HepG2 (cell line): ENCODE measurements at regions not wholly inside any gene's neighbourhood (a gene's known extent, or its start where the extent isn't known, plus 50 kb on each side); places are given as distances from the start of the nearest gene placed in this dataset.

Experiments
- ATAC-seq: fragments of 200-7000 bp; cut with Tn5 transposase; 3 replicates; pipeline ENCODE4 v1.9.1; 2020; ENCODE audit warnings: mild to moderate bottlenecking, moderate library complexity
- BruUV-seq: library from RNA; stranded (reverse); fragments of 400-500 nt; replicated peaks from 2 replicates; lab custom pipeline; 2021; lab: Mats Ljungman, UMichigan
- CTCF ChIA-PET: fragments of 300-600 bp; formaldehyde crosslinking; extraction: SDS; loops from one replicate; lab custom pipeline; 2021; ENCODE audit warnings: low total read pairs, inconsistent platforms, low intra/inter-chr PET ratio; lab: Yijun Ruan, JAX
- POLR2A ChIA-PET: fragments of 350-600 bp; sonication (Branson Sonifier 250); formaldehyde crosslinking; loops from one replicate; lab custom pipeline; 2020; ENCODE audit warnings: antibody characterized with exemption, inconsistent platforms; lab: Yijun Ruan, JAX
- DNase-seq: peaks from one replicate; pipeline ENCODE4 v3.0.0-alpha.2; 2015; ENCODE audit warnings: low spot score
- FAIRE-seq: peaks from 3 replicates; lab custom pipeline; 2011; peaks lifted over from hg19 to GRCh38; lab: Jason Lieb, UNC
- H2AFZ ChIP-seq: one replicate; pipeline ENCODE4 v1.6.1; 2011; ENCODE audit warnings: low read length, inconsistent platforms
- H3K27ac ChIP-seq: fragments of 300-600 bp; 3 replicates; pipeline ENCODE4 v1.8.0; 2011; ENCODE audit warnings: mixed run types, mild to moderate bottlenecking, mixed read lengths, low read length, inconsistent platforms; ENCODE audit not compliant: insufficient read depth; ENCODE audit errors: extremely low read length
- H3K27me3 ChIP-seq, 2 experiments: fragments of 200-600 bp in 1 of 2; 2 replicates in 1 of 2; 3 replicates in 1 of 2; pipeline versions ENCODE4 v1.6.0 to v1.8.0; 2011; ENCODE audit warnings: low read length in 2 of 2, mild to moderate bottlenecking in 2 of 2, moderate library complexity in 2 of 2, inconsistent platforms in 1 of 2; ENCODE audit not compliant: insufficient read depth in 2 of 2, control insufficient read depth in 1 of 2
- H3K36me3 ChIP-seq, 2 experiments: fragments of 200-600 bp in 1 of 2; replicated peaks in 1 of 2; 2 replicates in 1 of 2; 3 replicates in 1 of 2; pipeline versions ENCODE4 v1.5.1 to v1.8.0; 2011; ENCODE audit warnings: low read length in 2 of 2, inconsistent platforms in 1 of 2; ENCODE audit not compliant: insufficient read depth in 2 of 2, control insufficient read depth in 1 of 2
- H3K4me1 ChIP-seq: 2 replicates; pipeline ENCODE4 v1.5.1; 2012; ENCODE audit warnings: low read length, inconsistent platforms; ENCODE audit not compliant: insufficient read depth
- H3K4me2 ChIP-seq: 2 replicates; pipeline ENCODE4 v1.6.0; 2011; ENCODE audit warnings: low read depth, low read length, inconsistent platforms
- H3K4me3 ChIP-seq, 3 experiments: fragments of 200-600 bp in 1 of 3; sonication (generic), shearing (Covaris generic) in 1 of 3; replicated peaks in 1 of 3; 2 replicates each; pipeline ENCODE4 v1.5.1; 2011 to 2016; ENCODE audit warnings: low read length in 3 of 3, inconsistent platforms in 2 of 3, low read depth in 2 of 3, mild to moderate bottlenecking in 2 of 3, control low read depth in 1 of 3, mixed read lengths in 1 of 3; ENCODE audit not compliant: insufficient read depth in 1 of 3
- H3K79me2 ChIP-seq: one replicate; pipeline ENCODE4 v1.6.1; 2011; ENCODE audit warnings: low read length, inconsistent platforms; ENCODE audit not compliant: insufficient read depth
- H3K9ac ChIP-seq: 2 replicates; pipeline ENCODE4 v1.6.0; 2011; ENCODE audit warnings: mild to moderate bottlenecking, low read depth, low read length, inconsistent platforms; ENCODE audit not compliant: insufficient read depth
- H3K9me3 ChIP-seq: 2 replicates; pipeline ENCODE4 v1.5.1; 2012; ENCODE audit warnings: mild to moderate bottlenecking, low read length
- H4K20me1 ChIP-seq: 2 replicates; pipeline ENCODE4 v1.6.0; 2011; ENCODE audit warnings: inconsistent platforms, mild to moderate bottlenecking, low read length, moderate library complexity; ENCODE audit not compliant: insufficient read depth
- ARHGAP35 ChIP-seq: sonication (generic); formaldehyde crosslinking; IDR thresholded peaks from 2 replicates; pipeline ENCODE4 v1.9.0; 2022; ENCODE audit warnings: mild to moderate bottlenecking, inconsistent platforms, moderate library complexity, missing genetic modification reagents, borderline replicate concordance
- HNRNPH1 ChIP-seq: fragments of 200-400 bp; formaldehyde crosslinking; optimal IDR thresholded peaks from 2 replicates; pipeline ENCODE3; 2017; ENCODE audit warnings: mild to moderate bottlenecking, low read depth, low read length
- MTA3 ChIP-seq: sonication (generic); formaldehyde crosslinking; IDR thresholded peaks from 2 replicates; pipeline ENCODE4 v1.4.0; 2020; ENCODE audit warnings: missing genetic modification reagents
- NCOA1 ChIP-seq: sonication (generic); formaldehyde crosslinking; IDR thresholded peaks from 2 replicates; pipeline ENCODE4 v1.9.0; 2021; ENCODE audit warnings: missing genetic modification reagents
- ONECUT2 ChIP-seq: sonication (generic); formaldehyde crosslinking; IDR thresholded peaks from 2 replicates; pipeline ENCODE4 v1.4.0; 2020; ENCODE audit warnings: missing genetic modification reagents
- SP140L ChIP-seq: sonication (generic); formaldehyde crosslinking; IDR thresholded peaks from 2 replicates; pipeline ENCODE4 v1.4.0; 2020; ENCODE audit warnings: missing genetic modification reagents, borderline replicate concordance
- SYNCRIP ChIP-seq: fragments of 200-400 bp; formaldehyde crosslinking; IDR thresholded peaks from 2 replicates; pipeline ENCODE4 v1.6.1; 2018; ENCODE audit warnings: mild to moderate bottlenecking, low read depth, low read length; ENCODE audit not compliant: insufficient read depth
- TBP ChIP-seq: sonication (generic); formaldehyde crosslinking; IDR thresholded peaks from 2 replicates; pipeline ENCODE4 v1.5.0; 2020; ENCODE audit warnings: missing genetic modification reagents
- U2AF1 ChIP-seq: fragments of 200-400 bp; formaldehyde crosslinking; optimal IDR thresholded peaks from 2 replicates; pipeline ENCODE3; 2017; ENCODE audit warnings: mild to moderate bottlenecking, low read depth, low read length
- ZNF274 ChIP-seq: sonication (generic); formaldehyde crosslinking; IDR thresholded peaks from 2 replicates; pipeline ENCODE4 v1.5.1; 2020; ENCODE audit warnings: mild to moderate bottlenecking, missing genetic modification reagents
- ZNF367 ChIP-seq: sonication (generic); formaldehyde crosslinking; IDR thresholded peaks from 2 replicates; pipeline ENCODE4 v1.4.0; 2020; ENCODE audit warnings: missing genetic modification reagents, borderline replicate concordance
- ZNF451 ChIP-seq: sonication (generic); formaldehyde crosslinking; IDR thresholded peaks from 2 replicates; pipeline ENCODE4 v1.5.0; 2020; ENCODE audit warnings: mild to moderate bottlenecking, missing genetic modification reagents
- ZSCAN31 ChIP-seq: sonication (generic); formaldehyde crosslinking; IDR thresholded peaks from 2 replicates; pipeline ENCODE4 v1.5.0; 2020; ENCODE audit warnings: low read depth, mild to moderate bottlenecking, missing genetic modification reagents
- WGBS: methylation state at CpG from one replicate; pipeline ENCODE4 v1.1.6; 2017; ENCODE audit warnings: low lambda C conversion rate; 5-methylcytosine and 5-hydroxymethylcytosine counted together
- in situ Hi-C: cut with HindIII; loops from 2 replicates; pipeline ENCODE4 v1.10.0; 2017; ENCODE audit warnings: low pct_unique_long_range_greater_than_20kb; ENCODE audit not compliant: extremely low pct_ligation_motif_present
- intact Hi-C: fragments of 100-400 bp; cut with micrococcal nuclease; formaldehyde crosslinking; loops from one replicate; pipeline ENCODE4 v1.10.0; 2022; ENCODE audit not compliant: unreplicated experiment
- TF ChIP-seq, protein P1 (sequence below): sonication (generic); formaldehyde crosslinking; conservative IDR thresholded peaks from 2 replicates; pipeline ENCODE4 v1.4.0; 2020; ENCODE audit warnings: missing genetic modification reagents
- TF ChIP-seq, protein P2 (sequence below): sonication (generic); formaldehyde crosslinking; IDR thresholded peaks from 2 replicates; pipeline ENCODE4 v1.5.0; 2020; ENCODE audit warnings: mild to moderate bottlenecking, missing genetic modification reagents
- TF ChIP-seq, protein P3 (sequence below): sonication (generic); formaldehyde crosslinking; IDR thresholded peaks from 2 replicates; pipeline ENCODE4 v1.8.1; 2023; ENCODE audit warnings: mild to moderate bottlenecking, missing genetic modification reagents, borderline replicate concordance

DNA sequence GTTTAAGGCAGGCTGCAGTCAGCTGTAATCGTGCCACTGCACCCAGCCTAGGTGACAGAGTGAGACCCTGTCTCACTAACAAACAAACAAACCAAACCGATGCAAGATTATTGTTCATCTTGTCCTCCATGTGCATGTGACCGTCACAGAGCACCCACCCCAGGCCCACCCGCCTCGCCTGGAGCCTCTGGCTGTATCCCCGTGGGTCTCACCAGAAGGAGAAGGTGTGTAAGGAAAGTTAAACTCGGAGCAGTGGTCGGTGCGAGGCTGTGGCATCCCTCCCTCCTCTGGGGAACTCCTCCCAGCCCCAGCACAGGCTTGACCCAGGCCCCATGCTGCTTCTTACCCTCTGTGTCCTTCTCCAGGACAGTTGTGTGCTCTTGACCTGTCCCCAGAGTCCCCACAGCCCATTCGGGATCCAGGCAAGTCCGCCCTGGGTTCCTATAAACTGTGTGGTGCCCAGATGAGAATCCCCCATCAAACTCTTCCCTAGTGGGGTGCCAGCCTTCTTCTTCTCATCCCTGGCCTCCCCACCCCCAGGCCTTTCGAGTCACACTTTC, 318.4 kb downstream of the AJAP1 start:
- no peak overlapping the region for H3K4me3 ChIP-seq
- DNase-seq, result no peak
- intact Hi-C loops (no loop called here), in situ Hi-C loops (no loop called here)
- H3K36me3 ChIP-seq, result no peaks in the 10 kb centered on the region
- H3K27ac ChIP-seq, result no peak overlapping the region
- TF ChIP-seq ZNF451 (CRISPR knock-in tag) (no peak), MTA3 (CRISPR knock-in tag) (no peak)
- H4K20me1 ChIP-seq, result no peaks in the 10 kb centered on the region
- H2AFZ ChIP-seq, result no peak overlapping the region
- BruUV-seq, result no TSS peak
- ChIA-PET POLR2A (no interaction called here), CTCF (no interaction called here)
- H3K4me2 ChIP-seq, result no peak overlapping the region
- no peaks in the 10 kb centered on the region for H3K4me1 ChIP-seq
- no peak for FAIRE-seq
- ATAC-seq, result no peak
- H3K9ac ChIP-seq, result no peak overlapping the region
- peaks cover 0 to 15% of the 10 kb centered on the region in 2 experiments; a peak in 2 of 5 replicates for H3K27me3 ChIP-seq
- no peaks in the 10 kb centered on the region for H3K79me2 ChIP-seq
- H3K9me3 ChIP-seq, result no peaks in the 10 kb centered on the region; the same call in 1 of the 2 replicates
- 3% methylated on average over 8 of the region's 12 CpGs for WGBS

DNA sequence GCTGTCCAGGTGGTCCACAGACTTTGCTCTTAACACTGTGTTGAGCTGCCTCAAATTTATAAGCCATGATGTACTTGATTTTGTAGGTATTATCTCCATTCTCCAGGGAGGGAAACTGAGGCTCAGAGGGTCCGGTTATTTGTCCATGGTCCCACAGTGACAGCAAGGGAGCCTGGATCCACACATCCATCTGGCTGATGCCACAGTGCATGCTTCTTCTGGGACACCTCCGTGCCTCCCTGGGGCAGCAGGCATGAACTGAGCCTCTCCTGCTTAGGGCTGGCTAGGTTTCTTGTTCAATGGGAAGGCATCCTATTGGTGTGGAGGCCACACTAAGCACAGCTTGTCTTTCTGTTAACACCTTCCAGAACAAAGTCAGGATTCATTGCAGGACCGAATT, 317.3 kb downstream of the AJAP1 start:
- Histone ChIP-seq H3K27me3 (peaks cover 0 to 11% of the 10 kb centered on the region in 2 experiments; a peak in 1 of 5 replicates), H3K9me3 (no peaks in the 10 kb centered on the region; the same call in 1 of the 2 replicates), H3K9ac (no peak overlapping the region), H3K27ac (no peak overlapping the region), H3K4me3 (no peak overlapping the region), H3K36me3 (no peaks in the 10 kb centered on the region), H3K4me1 (no peaks in the 10 kb centered on the region), H3K4me2 (no peak overlapping the region), H3K79me2 (no peaks in the 10 kb centered on the region), H2AFZ (no peak overlapping the region), H4K20me1 (no peaks in the 10 kb centered on the region)
- in situ Hi-C loops, result no loop called here
- WGBS, result 13% methylated on average over 1 of the region's 3 CpGs
- FAIRE-seq (no peak), ATAC-seq (no peak), DNase-seq (no peak)
- CTCF ChIA-PET, result no interaction called here
- POLR2A ChIA-PET, result no interaction called here
- intact Hi-C loops, result no loop called here
- no TSS peak for BruUV-seq
- TF ChIP-seq NCOA1, result no peak
- no peak for TF ChIP-seq ARHGAP35 (CRISPR knock-in tag)
- no peak for TF ChIP-seq ZSCAN31 (CRISPR knock-in tag)
- TF ChIP-seq SP140L (CRISPR knock-in tag), result no peak
- TF ChIP-seq ZNF274 (CRISPR knock-in tag), result no peak
- TF ChIP-seq, protein P1, sequence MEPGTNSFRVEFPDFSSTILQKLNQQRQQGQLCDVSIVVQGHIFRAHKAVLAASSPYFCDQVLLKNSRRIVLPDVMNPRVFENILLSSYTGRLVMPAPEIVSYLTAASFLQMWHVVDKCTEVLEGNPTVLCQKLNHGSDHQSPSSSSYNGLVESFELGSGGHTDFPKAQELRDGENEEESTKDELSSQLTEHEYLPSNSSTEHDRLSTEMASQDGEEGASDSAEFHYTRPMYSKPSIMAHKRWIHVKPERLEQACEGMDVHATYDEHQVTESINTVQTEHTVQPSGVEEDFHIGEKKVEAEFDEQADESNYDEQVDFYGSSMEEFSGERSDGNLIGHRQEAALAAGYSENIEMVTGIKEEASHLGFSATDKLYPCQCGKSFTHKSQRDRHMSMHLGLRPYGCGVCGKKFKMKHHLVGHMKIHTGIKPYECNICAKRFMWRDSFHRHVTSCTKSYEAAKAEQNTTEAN (CRISPR knock-in tag), result no peak
- TF ChIP-seq U2AF1, result no peak
- no peak for TF ChIP-seq ZNF367 (CRISPR knock-in tag)
- TF ChIP-seq, protein P2, sequence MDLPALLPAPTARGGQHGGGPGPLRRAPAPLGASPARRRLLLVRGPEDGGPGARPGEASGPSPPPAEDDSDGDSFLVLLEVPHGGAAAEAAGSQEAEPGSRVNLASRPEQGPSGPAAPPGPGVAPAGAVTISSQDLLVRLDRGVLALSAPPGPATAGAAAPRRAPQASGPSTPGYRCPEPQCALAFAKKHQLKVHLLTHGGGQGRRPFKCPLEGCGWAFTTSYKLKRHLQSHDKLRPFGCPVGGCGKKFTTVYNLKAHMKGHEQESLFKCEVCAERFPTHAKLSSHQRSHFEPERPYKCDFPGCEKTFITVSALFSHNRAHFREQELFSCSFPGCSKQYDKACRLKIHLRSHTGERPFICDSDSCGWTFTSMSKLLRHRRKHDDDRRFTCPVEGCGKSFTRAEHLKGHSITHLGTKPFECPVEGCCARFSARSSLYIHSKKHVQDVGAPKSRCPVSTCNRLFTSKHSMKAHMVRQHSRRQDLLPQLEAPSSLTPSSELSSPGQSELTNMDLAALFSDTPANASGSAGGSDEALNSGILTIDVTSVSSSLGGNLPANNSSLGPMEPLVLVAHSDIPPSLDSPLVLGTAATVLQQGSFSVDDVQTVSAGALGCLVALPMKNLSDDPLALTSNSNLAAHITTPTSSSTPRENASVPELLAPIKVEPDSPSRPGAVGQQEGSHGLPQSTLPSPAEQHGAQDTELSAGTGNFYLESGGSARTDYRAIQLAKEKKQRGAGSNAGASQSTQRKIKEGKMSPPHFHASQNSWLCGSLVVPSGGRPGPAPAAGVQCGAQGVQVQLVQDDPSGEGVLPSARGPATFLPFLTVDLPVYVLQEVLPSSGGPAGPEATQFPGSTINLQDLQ, result no peak
- TF ChIP-seq, protein P3, sequence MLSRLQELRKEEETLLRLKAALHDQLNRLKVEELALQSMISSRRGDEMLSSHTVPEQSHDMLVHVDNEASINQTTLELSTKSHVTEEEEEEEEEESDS (CRISPR knock-in tag), result no peak
- no peak for TF ChIP-seq HNRNPH1
- no peak for TF ChIP-seq SYNCRIP
- no peak for TF ChIP-seq TBP (CRISPR knock-in tag)
- TF ChIP-seq ONECUT2, result no peak
